ENCODE measurements at regions not wholly inside any gene's neighbourhood (a gene's known extent, or its start where the extent isn't known, plus 50 kb on each side); places are given as distances from the start of the nearest gene placed in this dataset.

DNA sequence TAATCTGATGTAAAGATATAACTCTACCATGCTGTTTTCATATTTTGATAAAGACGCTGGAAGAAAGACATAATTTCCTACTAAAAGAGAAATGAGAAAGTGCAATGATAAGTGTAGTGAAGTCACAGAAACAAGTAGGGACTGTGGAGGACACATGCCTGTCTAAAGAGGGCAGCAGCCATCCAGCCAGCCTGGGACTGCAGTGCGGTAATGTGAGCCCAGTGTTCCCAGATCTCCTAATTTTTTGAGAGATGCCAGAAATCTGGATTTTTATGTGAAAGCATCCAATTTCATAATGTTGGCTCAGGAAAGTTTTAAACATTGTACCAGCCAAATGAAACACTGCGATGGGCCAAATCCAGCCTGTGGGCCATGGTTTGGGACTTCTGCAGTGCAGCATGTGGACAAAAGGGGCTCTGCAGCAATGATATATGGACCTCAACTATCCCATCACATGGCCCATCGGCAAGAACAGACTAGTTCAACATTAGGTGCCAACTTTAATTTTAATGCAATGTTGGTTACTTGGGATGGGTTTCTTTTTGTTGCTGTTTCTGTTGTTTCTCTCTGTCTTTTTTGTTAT lies 329.5 kb downstream of the LTN1 start:
- TF ChIP-seq, protein P1, sequence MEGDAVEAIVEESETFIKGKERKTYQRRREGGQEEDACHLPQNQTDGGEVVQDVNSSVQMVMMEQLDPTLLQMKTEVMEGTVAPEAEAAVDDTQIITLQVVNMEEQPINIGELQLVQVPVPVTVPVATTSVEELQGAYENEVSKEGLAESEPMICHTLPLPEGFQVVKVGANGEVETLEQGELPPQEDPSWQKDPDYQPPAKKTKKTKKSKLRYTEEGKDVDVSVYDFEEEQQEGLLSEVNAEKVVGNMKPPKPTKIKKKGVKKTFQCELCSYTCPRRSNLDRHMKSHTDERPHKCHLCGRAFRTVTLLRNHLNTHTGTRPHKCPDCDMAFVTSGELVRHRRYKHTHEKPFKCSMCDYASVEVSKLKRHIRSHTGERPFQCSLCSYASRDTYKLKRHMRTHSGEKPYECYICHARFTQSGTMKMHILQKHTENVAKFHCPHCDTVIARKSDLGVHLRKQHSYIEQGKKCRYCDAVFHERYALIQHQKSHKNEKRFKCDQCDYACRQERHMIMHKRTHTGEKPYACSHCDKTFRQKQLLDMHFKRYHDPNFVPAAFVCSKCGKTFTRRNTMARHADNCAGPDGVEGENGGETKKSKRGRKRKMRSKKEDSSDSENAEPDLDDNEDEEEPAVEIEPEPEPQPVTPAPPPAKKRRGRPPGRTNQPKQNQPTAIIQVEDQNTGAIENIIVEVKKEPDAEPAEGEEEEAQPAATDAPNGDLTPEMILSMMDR (conservative IDR thresholded peaks at IDR 0.05; ENCODE audit: low read depth in 2 of 2): peak; percentile 10 to 32; a peak in 2 of 4 replicates
- no peak for TF ChIP-seq POLR2AphosphoS5 (IDR thresholded peaks at IDR 0.05; ENCODE audit: low read depth)

Data from GM23338 (cell line).